ENCODE measurements at regions not wholly inside any gene's neighbourhood (a gene's known extent, or its start where the extent isn't known, plus 50 kb on each side); places are given as distances from the start of the nearest gene placed in this dataset.

DNA sequence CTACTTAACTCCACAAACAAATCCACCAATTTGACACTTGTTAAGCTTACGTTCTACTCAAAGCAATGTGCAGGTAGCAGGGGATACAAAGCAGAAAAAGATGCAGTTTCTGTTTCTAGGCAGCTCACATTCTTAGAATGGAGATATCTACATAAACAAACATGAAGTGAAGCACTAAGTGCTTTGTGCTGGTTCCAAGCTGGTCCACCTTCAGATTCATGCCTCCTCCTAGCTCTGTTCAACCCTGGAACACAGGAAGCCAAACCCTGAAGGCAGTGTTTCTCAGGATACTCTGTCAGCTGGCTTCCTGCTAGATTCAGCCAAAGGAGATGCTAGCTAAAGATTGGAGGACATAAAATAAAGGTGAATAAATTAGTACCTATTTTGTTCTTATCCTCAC, 55.3 kb upstream of the NOL4 start:
- Histone ChIP-seq H3K9me3 (replicated peaks; ENCODE audit: control insufficient read depth, insufficient read depth, low read length) (no peaks in the 10 kb centered on the region), H3K36me3 (ENCODE audit: control insufficient read depth in 2 of 2, insufficient read depth in 2 of 2, low read length in 1 of 2) (no peaks in the 10 kb centered on the region), H3K4me1 (ENCODE audit: control insufficient read depth, insufficient read depth, low read length) (no peaks in the 10 kb centered on the region), H2AFZ (ENCODE audit: control insufficient read depth, low read depth, low read length) (no peak overlapping the region), H3K27me3 (replicated peaks in 1 of 2; ENCODE audit: control insufficient read depth in 2 of 2, insufficient read depth in 2 of 2, low read length in 1 of 2) (no peaks in the 10 kb centered on the region), H3K27ac (ENCODE audit: control insufficient read depth, insufficient read depth) (no peak overlapping the region), H3K4me2 (ENCODE audit: control insufficient read depth, insufficient read depth) (no peak overlapping the region), H3K4me3 (no peak overlapping the region), H3K9ac (ENCODE audit: control insufficient read depth, insufficient read depth, low read length) (no peak overlapping the region), H4K20me1 (ENCODE audit: control insufficient read depth, insufficient read depth) (no peaks in the 10 kb centered on the region), H3K79me2 (ENCODE audit: control insufficient read depth, insufficient read depth, low read length) (no peaks in the 10 kb centered on the region)
- CTCF ChIA-PET = interaction anchor here (0.6 to 1.9 kb wide), 8 partner anchors 13 to 383 kb away, joined by 3 to 9 read pairs (median 4); partner anchors contain the start of gene NOL4
- SMC1A ChIA-PET (ENCODE audit: uncharacterized antibody, unreplicated experiment) = interaction anchor here (0.9 to 2.5 kb wide), 9 partner anchors 13 to 289 kb away, joined by 3 to 8 read pairs (median 6); no protein-coding TSS in a partner anchor
- no peak for DNase-seq (ENCODE audit: low read depth, low spot score)
- TF ChIP-seq GABPA (IDR thresholded peaks at IDR 0.05; ENCODE audit: low read depth) = no peak
- TF ChIP-seq, protein P1, sequence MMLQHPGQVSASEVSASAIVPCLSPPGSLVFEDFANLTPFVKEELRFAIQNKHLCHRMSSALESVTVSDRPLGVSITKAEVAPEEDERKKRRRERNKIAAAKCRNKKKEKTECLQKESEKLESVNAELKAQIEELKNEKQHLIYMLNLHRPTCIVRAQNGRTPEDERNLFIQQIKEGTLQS (IDR thresholded peaks at IDR 0.05; ENCODE audit: borderline replicate concordance, extremely low read depth, low read depth, low read length) = no peak
- TF ChIP-seq ETV6 (conservative IDR thresholded peaks at IDR 0.05 in 1 of 2, IDR thresholded peaks at IDR 0.05 in 1 of 2; ENCODE audit: borderline replicate concordance in 1 of 2, low read depth in 1 of 2) = no peak
- no peak for TF ChIP-seq LARP7 (IDR thresholded peaks at IDR 0.05)
- no peak for TF ChIP-seq NBN (IDR thresholded peaks at IDR 0.05)
- TF ChIP-seq, protein P2, sequence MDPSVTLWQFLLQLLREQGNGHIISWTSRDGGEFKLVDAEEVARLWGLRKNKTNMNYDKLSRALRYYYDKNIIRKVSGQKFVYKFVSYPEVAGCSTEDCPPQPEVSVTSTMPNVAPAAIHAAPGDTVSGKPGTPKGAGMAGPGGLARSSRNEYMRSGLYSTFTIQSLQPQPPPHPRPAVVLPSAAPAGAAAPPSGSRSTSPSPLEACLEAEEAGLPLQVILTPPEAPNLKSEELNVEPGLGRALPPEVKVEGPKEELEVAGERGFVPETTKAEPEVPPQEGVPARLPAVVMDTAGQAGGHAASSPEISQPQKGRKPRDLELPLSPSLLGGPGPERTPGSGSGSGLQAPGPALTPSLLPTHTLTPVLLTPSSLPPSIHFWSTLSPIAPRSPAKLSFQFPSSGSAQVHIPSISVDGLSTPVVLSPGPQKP (IDR thresholded peaks at IDR 0.05; ENCODE audit: low read depth, low read length) = no peak
- no peak for TF ChIP-seq FOXM1 (IDR thresholded peaks at IDR 0.05; ENCODE audit: low read depth, low read length)
- TF ChIP-seq PML (IDR thresholded peaks at IDR 0.05; ENCODE audit: low read length) = no peak
- TF ChIP-seq HSF1 (IDR thresholded peaks at IDR 0.05; ENCODE audit: low read depth, low read length) = no peak
- no peak for TF ChIP-seq ZBTB11 (CRISPR knock-in tag; IDR thresholded peaks at IDR 0.05)
- TF ChIP-seq, protein P3, sequence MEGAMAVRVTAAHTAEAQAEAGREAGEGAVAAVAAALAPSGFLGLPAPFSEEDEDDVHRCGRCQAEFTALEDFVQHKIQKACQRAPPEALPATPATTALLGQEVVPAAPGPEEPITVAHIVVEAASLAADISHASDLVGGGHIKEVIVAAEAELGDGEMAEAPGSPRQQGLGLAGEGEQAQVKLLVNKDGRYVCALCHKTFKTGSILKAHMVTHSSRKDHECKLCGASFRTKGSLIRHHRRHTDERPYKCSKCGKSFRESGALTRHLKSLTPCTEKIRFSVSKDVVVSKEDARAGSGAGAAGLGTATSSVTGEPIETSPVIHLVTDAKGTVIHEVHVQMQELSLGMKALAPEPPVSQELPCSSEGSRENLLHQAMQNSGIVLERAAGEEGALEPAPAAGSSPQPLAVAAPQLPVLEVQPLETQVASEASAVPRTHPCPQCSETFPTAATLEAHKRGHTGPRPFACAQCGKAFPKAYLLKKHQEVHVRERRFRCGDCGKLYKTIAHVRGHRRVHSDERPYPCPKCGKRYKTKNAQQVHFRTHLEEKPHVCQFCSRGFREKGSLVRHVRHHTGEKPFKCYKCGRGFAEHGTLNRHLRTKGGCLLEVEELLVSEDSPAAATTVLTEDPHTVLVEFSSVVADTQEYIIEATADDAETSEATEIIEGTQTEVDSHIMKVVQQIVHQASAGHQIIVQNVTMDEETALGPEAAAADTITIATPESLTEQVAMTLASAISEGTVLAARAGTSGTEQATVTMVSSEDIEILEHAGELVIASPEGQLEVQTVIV (IDR thresholded peaks at IDR 0.05; ENCODE audit: borderline replicate concordance, partially characterized antibody) = no peak
- TF ChIP-seq IRF4 (IDR thresholded peaks at IDR 0.05; ENCODE audit: low read depth, low read length) = no peak
- intact Hi-C loops (cut with micrococcal nuclease; ENCODE audit: unreplicated experiment) = no loop called here
- POLR2A ChIA-PET = interaction anchor here (0.6 to 0.9 kb wide), 3 partner anchors 13 to 85 kb away, joined by 3 to 4 read pairs (median 3); no protein-coding TSS in a partner anchor
- no TSS peak for BruUV-seq (replicated peaks)
- 0% methylated on average over 1 of the region's 1 CpG for WGBS (ENCODE audit: insufficient coverage, insufficient replicate concordance, low lambda C conversion rate, missing lambda C conversion rate)
- no peak for FAIRE-seq
- RAD21 ChIA-PET (ENCODE audit: unreplicated experiment) = interaction anchor here (1.3 to 2.0 kb wide), 4 partner anchors 15 to 43 kb away, joined by 3 to 6 read pairs (median 3); no protein-coding TSS in a partner anchor
- in situ Hi-C loops (cut with MboI) = no loop called here
- peak; percentile 16; the same call in 2 of the 3 replicates for ATAC-seq

All from GM12878 (cell line).